HepG2 (cell line): ENCODE measurements at regions not wholly inside any gene's neighbourhood (a gene's known extent, or its start where the extent isn't known, plus 50 kb on each side); places are given as distances from the start of the nearest gene placed in this dataset.
A peak's percentile ranks its signal among the peaks of the same experiment; 100 is the strongest.

Experiments used
- ATAC-seq: fragments of 200-7000 bp; cut with Tn5 transposase; 3 replicates; pipeline ENCODE4 v1.9.1; 2020; ENCODE audit warnings: mild to moderate bottlenecking, moderate library complexity
- BruUV-seq: library from RNA; stranded (reverse); fragments of 400-500 nt; replicated peaks from 2 replicates; lab custom pipeline; 2021; lab: Mats Ljungman, UMichigan
- CTCF ChIA-PET: fragments of 300-600 bp; formaldehyde crosslinking; extraction: SDS; loops from one replicate; lab custom pipeline; 2021; ENCODE audit warnings: low total read pairs, inconsistent platforms, low intra/inter-chr PET ratio; lab: Yijun Ruan, JAX
- POLR2A ChIA-PET: fragments of 350-600 bp; sonication (Branson Sonifier 250); formaldehyde crosslinking; loops from one replicate; lab custom pipeline; 2020; ENCODE audit warnings: antibody characterized with exemption, inconsistent platforms; lab: Yijun Ruan, JAX
- DNase-seq: peaks from one replicate; pipeline ENCODE4 v3.0.0-alpha.2; 2015; ENCODE audit warnings: low spot score
- FAIRE-seq: peaks from 3 replicates; lab custom pipeline; 2011; peaks lifted over from hg19 to GRCh38; lab: Jason Lieb, UNC
- H2AFZ ChIP-seq: one replicate; pipeline ENCODE4 v1.6.1; 2011; ENCODE audit warnings: low read length, inconsistent platforms
- H3K27ac ChIP-seq: fragments of 300-600 bp; 3 replicates; pipeline ENCODE4 v1.8.0; 2011; ENCODE audit warnings: mixed run types, mild to moderate bottlenecking, mixed read lengths, low read length, inconsistent platforms; ENCODE audit not compliant: insufficient read depth; ENCODE audit errors: extremely low read length
- H3K27me3 ChIP-seq, 2 experiments: fragments of 200-600 bp in 1 of 2; 2 replicates in 1 of 2; 3 replicates in 1 of 2; pipeline versions ENCODE4 v1.6.0 to v1.8.0; 2011; ENCODE audit warnings: low read length in 2 of 2, mild to moderate bottlenecking in 2 of 2, moderate library complexity in 2 of 2, inconsistent platforms in 1 of 2; ENCODE audit not compliant: insufficient read depth in 2 of 2, control insufficient read depth in 1 of 2
- H3K36me3 ChIP-seq, 2 experiments: fragments of 200-600 bp in 1 of 2; replicated peaks in 1 of 2; 2 replicates in 1 of 2; 3 replicates in 1 of 2; pipeline versions ENCODE4 v1.5.1 to v1.8.0; 2011; ENCODE audit warnings: low read length in 2 of 2, inconsistent platforms in 1 of 2; ENCODE audit not compliant: insufficient read depth in 2 of 2, control insufficient read depth in 1 of 2
- H3K4me1 ChIP-seq: 2 replicates; pipeline ENCODE4 v1.5.1; 2012; ENCODE audit warnings: low read length, inconsistent platforms; ENCODE audit not compliant: insufficient read depth
- H3K4me2 ChIP-seq: 2 replicates; pipeline ENCODE4 v1.6.0; 2011; ENCODE audit warnings: low read depth, low read length, inconsistent platforms
- H3K4me3 ChIP-seq, 3 experiments: fragments of 200-600 bp in 1 of 3; sonication (generic), shearing (Covaris generic) in 1 of 3; replicated peaks in 1 of 3; 2 replicates each; pipeline ENCODE4 v1.5.1; 2011 to 2016; ENCODE audit warnings: low read length in 3 of 3, inconsistent platforms in 2 of 3, low read depth in 2 of 3, mild to moderate bottlenecking in 2 of 3, control low read depth in 1 of 3, mixed read lengths in 1 of 3; ENCODE audit not compliant: insufficient read depth in 1 of 3
- H3K79me2 ChIP-seq: one replicate; pipeline ENCODE4 v1.6.1; 2011; ENCODE audit warnings: low read length, inconsistent platforms; ENCODE audit not compliant: insufficient read depth
- H3K9ac ChIP-seq: 2 replicates; pipeline ENCODE4 v1.6.0; 2011; ENCODE audit warnings: mild to moderate bottlenecking, low read depth, low read length, inconsistent platforms; ENCODE audit not compliant: insufficient read depth
- H3K9me3 ChIP-seq: 2 replicates; pipeline ENCODE4 v1.5.1; 2012; ENCODE audit warnings: mild to moderate bottlenecking, low read length
- H4K20me1 ChIP-seq: 2 replicates; pipeline ENCODE4 v1.6.0; 2011; ENCODE audit warnings: inconsistent platforms, mild to moderate bottlenecking, low read length, moderate library complexity; ENCODE audit not compliant: insufficient read depth
- EP300 ChIP-seq, 3 experiments: sonication (generic) in 1 of 3; formaldehyde crosslinking in 1 of 3; IDR thresholded peaks; 2 replicates each; pipeline versions ENCODE4 v1.5.1 to v1.6.1; 2011 to 2020; ENCODE audit warnings: low read depth in 2 of 3, low read length in 2 of 3, borderline replicate concordance in 1 of 3, improper control_type of control experiment in 1 of 3, mild to moderate bottlenecking in 1 of 3, missing genetic modification reagents in 1 of 3, moderate library complexity in 1 of 3
- GABPB1 ChIP-seq: IDR thresholded peaks from 2 replicates; pipeline ENCODE4 v1.6.1; 2016; ENCODE audit warnings: mild to moderate bottlenecking, missing genetic modification reagents, moderate library complexity, missing compliant biosample characterization
- LCORL ChIP-seq, 2 experiments: fragments of 450-650 bp in 1 of 2; sonication (generic) in 1 of 2; formaldehyde crosslinking in 1 of 2; IDR thresholded peaks; 2 replicates each; pipeline versions ENCODE4 v1.5.0 to v1.6.1; 2017 to 2020; ENCODE audit warnings: antibody characterized with exemption in 1 of 2, missing genetic modification reagents in 1 of 2
- NR2F6 ChIP-seq, 2 experiments: IDR thresholded peaks; 2 replicates each; pipeline ENCODE4 v1.6.1; 2016; ENCODE audit warnings: antibody characterized with exemption in 1 of 2, mild to moderate bottlenecking in 1 of 2
- ZMAT3 ChIP-seq: sonication (generic); formaldehyde crosslinking; conservative IDR thresholded peaks from 2 replicates; pipeline ENCODE4 v1.7.0; 2021; ENCODE audit warnings: missing genetic modification reagents
- ZMYM4 ChIP-seq: sonication (generic); formaldehyde crosslinking; IDR thresholded peaks from 2 replicates; pipeline ENCODE4 v1.8.1; 2023; ENCODE audit warnings: mild to moderate bottlenecking, missing genetic modification reagents
- ZNF776 ChIP-seq: sonication (generic); formaldehyde crosslinking; IDR thresholded peaks from 2 replicates; pipeline ENCODE4 v1.4.0; 2020; ENCODE audit warnings: mild to moderate bottlenecking, missing genetic modification reagents
- WGBS: methylation state at CpG from one replicate; pipeline ENCODE4 v1.1.6; 2017; ENCODE audit warnings: low lambda C conversion rate; 5-methylcytosine and 5-hydroxymethylcytosine counted together
- in situ Hi-C: cut with HindIII; loops from 2 replicates; pipeline ENCODE4 v1.10.0; 2017; ENCODE audit warnings: low pct_unique_long_range_greater_than_20kb; ENCODE audit not compliant: extremely low pct_ligation_motif_present
- intact Hi-C: fragments of 100-400 bp; cut with micrococcal nuclease; formaldehyde crosslinking; loops from one replicate; pipeline ENCODE4 v1.10.0; 2022; ENCODE audit not compliant: unreplicated experiment
- TF ChIP-seq, protein P1 (sequence below): conservative IDR thresholded peaks from 2 replicates; pipeline ENCODE4 v1.6.1; 2018; ENCODE audit warnings: missing genetic modification reagents
- TF ChIP-seq, protein P2 (sequence below): sonication (generic); formaldehyde crosslinking; IDR thresholded peaks from 2 replicates; pipeline ENCODE4 v1.5.0; 2020; ENCODE audit warnings: mild to moderate bottlenecking, missing genetic modification reagents, borderline replicate concordance

- no peaks in the 10 kb centered on the region for H4K20me1 ChIP-seq
- no peak for DNase-seq
- H3K4me1 ChIP-seq: no peaks in the 10 kb centered on the region
- intact Hi-C loops (no loop called here), in situ Hi-C loops (no loop called here)
- no peaks in the 10 kb centered on the region for H3K9me3 ChIP-seq
- no peak overlapping the region for H3K9ac ChIP-seq
- H3K4me3 ChIP-seq: no peak overlapping the region
- H3K36me3 ChIP-seq: no peaks in the 10 kb centered on the region
- TF ChIP-seq GABPB1 (CRISPR knock-in tag) (no peak), LCORL (IDR thresholded peaks at IDR 0.05) (peak; percentile 94), LCORL (CRISPR knock-in tag; IDR thresholded peaks at IDR 0.05) (no peak), NR2F6 (IDR thresholded peaks at IDR 0.05) (no peak), NR2F6 (CRISPR knock-in tag; IDR thresholded peaks at IDR 0.05) (no peak), ZNF776 (CRISPR knock-in tag) (no peak), ZMYM4 (CRISPR knock-in tag) (no peak), ZMAT3 (CRISPR knock-in tag) (no peak), EP300 (IDR thresholded peaks at IDR 0.05; ENCODE audit: low read depth in 2 of 2, low read length in 2 of 2) (no peak), EP300 (CRISPR knock-in tag; IDR thresholded peaks at IDR 0.05; ENCODE audit: borderline replicate concordance) (no peak)
- TF ChIP-seq, protein P1, sequence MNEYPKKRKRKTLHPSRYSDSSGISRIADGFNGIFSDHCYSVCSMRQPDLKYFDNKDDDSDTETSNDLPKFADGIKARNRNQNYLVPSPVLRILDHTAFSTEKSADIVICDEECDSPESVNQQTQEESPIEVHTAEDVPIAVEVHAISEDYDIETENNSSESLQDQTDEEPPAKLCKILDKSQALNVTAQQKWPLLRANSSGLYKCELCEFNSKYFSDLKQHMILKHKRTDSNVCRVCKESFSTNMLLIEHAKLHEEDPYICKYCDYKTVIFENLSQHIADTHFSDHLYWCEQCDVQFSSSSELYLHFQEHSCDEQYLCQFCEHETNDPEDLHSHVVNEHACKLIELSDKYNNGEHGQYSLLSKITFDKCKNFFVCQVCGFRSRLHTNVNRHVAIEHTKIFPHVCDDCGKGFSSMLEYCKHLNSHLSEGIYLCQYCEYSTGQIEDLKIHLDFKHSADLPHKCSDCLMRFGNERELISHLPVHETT (CRISPR knock-in tag): no peak
- TF ChIP-seq, protein P2, sequence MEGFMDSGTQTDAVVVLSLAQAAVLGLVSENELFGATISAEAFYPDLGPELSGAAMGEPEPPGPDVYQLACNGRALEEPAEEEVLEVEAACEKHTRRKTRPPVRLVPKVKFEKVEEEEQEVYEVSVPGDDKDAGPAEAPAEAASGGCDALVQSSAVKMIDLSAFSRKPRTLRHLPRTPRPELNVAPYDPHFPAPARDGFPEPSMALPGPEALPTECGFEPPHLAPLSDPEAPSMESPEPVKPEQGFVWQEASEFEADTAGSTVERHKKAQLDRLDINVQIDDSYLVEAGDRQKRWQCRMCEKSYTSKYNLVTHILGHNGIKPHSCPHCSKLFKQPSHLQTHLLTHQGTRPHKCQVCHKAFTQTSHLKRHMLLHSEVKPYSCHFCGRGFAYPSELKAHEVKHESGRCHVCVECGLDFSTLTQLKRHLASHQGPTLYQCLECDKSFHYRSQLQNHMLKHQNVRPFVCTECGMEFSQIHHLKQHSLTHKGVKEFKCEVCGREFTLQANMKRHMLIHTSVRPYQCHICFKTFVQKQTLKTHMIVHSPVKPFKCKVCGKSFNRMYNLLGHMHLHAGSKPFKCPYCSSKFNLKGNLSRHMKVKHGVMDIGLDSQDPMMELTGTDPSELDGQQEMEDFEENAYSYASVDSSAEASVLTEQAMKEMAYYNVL (CRISPR knock-in tag): no peak
- no peaks in the 10 kb centered on the region for H3K79me2 ChIP-seq
- POLR2A ChIA-PET: no interaction called here
- no peak overlapping the region for H2AFZ ChIP-seq
- no peak overlapping the region for H3K4me2 ChIP-seq
- no peak for ATAC-seq
- no TSS peak for BruUV-seq
- H3K27ac ChIP-seq: no peak overlapping the region
- no peak for FAIRE-seq
- peaks cover 3 to 21% of the 10 kb centered on the region in 2 experiments; a peak in 3 of 5 replicates for H3K27me3 ChIP-seq
- CTCF ChIA-PET: no interaction called here
- WGBS: 56% methylated on average over 8 of the region's 8 CpGs
These were observed 288.8 kb downstream of the CDC5L start for GRCh38 chr6:44676246-44676790.
